HepG2 (cell line): ENCODE measurements at regions not wholly inside any gene's neighbourhood (a gene's known extent, or its start where the extent isn't known, plus 50 kb on each side); places are given as distances from the start of the nearest gene placed in this dataset.

Experiments
- ATF7 ChIP-seq, 2 experiments: fragments of 450-650 bp in 1 of 2; sonication (generic) in 1 of 2; formaldehyde crosslinking in 1 of 2; IDR thresholded peaks; 2 replicates each; pipeline versions ENCODE4 v1.4.0 to v1.6.1; 2016 to 2020; ENCODE audit warnings: antibody characterized with exemption in 1 of 2, mild to moderate bottlenecking in 1 of 2, missing genetic modification reagents in 1 of 2
- CTCF ChIP-seq: sonication (generic); formaldehyde crosslinking; IDR thresholded peaks from 2 replicates; pipeline ENCODE4 v1.5.0; 2020; ENCODE audit warnings: mild to moderate bottlenecking, missing genetic modification reagents, moderate library complexity
- DPF2 ChIP-seq: sonication (generic); formaldehyde crosslinking; IDR thresholded peaks from 2 replicates; pipeline ENCODE4 v1.4.0; 2020; ENCODE audit warnings: mild to moderate bottlenecking, low read depth, missing genetic modification reagents, borderline replicate concordance
- EP300 ChIP-seq, 3 experiments: sonication (generic) in 1 of 3; formaldehyde crosslinking in 1 of 3; IDR thresholded peaks; 2 replicates each; pipeline versions ENCODE4 v1.5.1 to v1.6.1; 2011 to 2020; ENCODE audit warnings: low read depth in 2 of 3, low read length in 2 of 3, borderline replicate concordance in 1 of 3, improper control_type of control experiment in 1 of 3, mild to moderate bottlenecking in 1 of 3, missing genetic modification reagents in 1 of 3, moderate library complexity in 1 of 3
- MAZ ChIP-seq, 2 experiments: sonication (generic) in 1 of 2; formaldehyde crosslinking in 1 of 2; IDR thresholded peaks; 2 replicates each; pipeline versions ENCODE4 v1.5.0 to v1.6.1; 2012 to 2020; ENCODE audit warnings: low read depth in 2 of 2, mild to moderate bottlenecking in 2 of 2, borderline replicate concordance in 1 of 2, improper control_type of control experiment in 1 of 2, low read length in 1 of 2, missing genetic modification reagents in 1 of 2, moderate library complexity in 1 of 2
- NR2C2 ChIP-seq: sonication (generic); formaldehyde crosslinking; IDR thresholded peaks from 2 replicates; pipeline ENCODE4 v1.4.0; 2020; ENCODE audit warnings: missing genetic modification reagents, mild to moderate bottlenecking, moderate library complexity, borderline replicate concordance
- NR2F1 ChIP-seq, 2 experiments: fragments of 450-650 bp in 1 of 2; formaldehyde crosslinking in 1 of 2; IDR thresholded peaks; 2 replicates each; pipeline versions ENCODE4 v1.5.0 to v1.6.1; 2016 to 2020; ENCODE audit warnings: mild to moderate bottlenecking in 1 of 2, missing compliant biosample characterization in 1 of 2, missing genetic modification reagents in 1 of 2, moderate library complexity in 1 of 2
- POLR2A ChIP-seq, 2 experiments: IDR thresholded peaks; 2 replicates each; pipeline ENCODE4 v1.6.1; 2011; ENCODE audit warnings: low read depth in 2 of 2, low read length in 2 of 2, mild to moderate bottlenecking in 1 of 2, moderate library complexity in 1 of 2; ENCODE audit not compliant: insufficient read depth in 1 of 2
- POLR2AphosphoS5 ChIP-seq: IDR thresholded peaks from 2 replicates; pipeline ENCODE4 v1.6.1; 2012; ENCODE audit warnings: low read depth, low read length
- TMF1 ChIP-seq: sonication (generic); formaldehyde crosslinking; IDR thresholded peaks from 2 replicates; pipeline ENCODE4 v1.8.1; 2022; ENCODE audit warnings: low read depth, missing genetic modification reagents
- ZBTB21 ChIP-seq: sonication (generic); formaldehyde crosslinking; IDR thresholded peaks from 2 replicates; pipeline ENCODE4 v1.4.0; 2020; ENCODE audit warnings: missing genetic modification reagents
- TF ChIP-seq, protein P1 (sequence below): sonication (generic); formaldehyde crosslinking; IDR thresholded peaks from 2 replicates; pipeline ENCODE4 v1.5.1; 2020; ENCODE audit warnings: mild to moderate bottlenecking, missing genetic modification reagents, moderate library complexity
- TF ChIP-seq, protein P2 (sequence below): sonication (generic); formaldehyde crosslinking; IDR thresholded peaks from 2 replicates; pipeline ENCODE4 v1.5.1; 2020; ENCODE audit warnings: mild to moderate bottlenecking, missing genetic modification reagents, moderate library complexity

- TF ChIP-seq ZBTB21 (CRISPR knock-in tag), result no peak
- TF ChIP-seq POLR2A (IDR thresholded peaks at IDR 0.05; ENCODE audit: insufficient read depth in 1 of 2, low read depth in 2 of 2, low read length in 2 of 2), result no peak
- no peak for TF ChIP-seq MAZ (IDR thresholded peaks at IDR 0.05; ENCODE audit: borderline replicate concordance, low read depth, low read length)
- TF ChIP-seq MAZ (CRISPR knock-in tag; IDR thresholded peaks at IDR 0.05; ENCODE audit: low read depth), result no peak
- TF ChIP-seq ATF7 (IDR thresholded peaks at IDR 0.05), result no peak
- no peak for TF ChIP-seq ATF7 (CRISPR knock-in tag; IDR thresholded peaks at IDR 0.05)
- TF ChIP-seq CTCF, result no peak
- no peak for TF ChIP-seq DPF2 (CRISPR knock-in tag)
- no peak for TF ChIP-seq NR2C2 (CRISPR knock-in tag)
- TF ChIP-seq, protein P1, sequence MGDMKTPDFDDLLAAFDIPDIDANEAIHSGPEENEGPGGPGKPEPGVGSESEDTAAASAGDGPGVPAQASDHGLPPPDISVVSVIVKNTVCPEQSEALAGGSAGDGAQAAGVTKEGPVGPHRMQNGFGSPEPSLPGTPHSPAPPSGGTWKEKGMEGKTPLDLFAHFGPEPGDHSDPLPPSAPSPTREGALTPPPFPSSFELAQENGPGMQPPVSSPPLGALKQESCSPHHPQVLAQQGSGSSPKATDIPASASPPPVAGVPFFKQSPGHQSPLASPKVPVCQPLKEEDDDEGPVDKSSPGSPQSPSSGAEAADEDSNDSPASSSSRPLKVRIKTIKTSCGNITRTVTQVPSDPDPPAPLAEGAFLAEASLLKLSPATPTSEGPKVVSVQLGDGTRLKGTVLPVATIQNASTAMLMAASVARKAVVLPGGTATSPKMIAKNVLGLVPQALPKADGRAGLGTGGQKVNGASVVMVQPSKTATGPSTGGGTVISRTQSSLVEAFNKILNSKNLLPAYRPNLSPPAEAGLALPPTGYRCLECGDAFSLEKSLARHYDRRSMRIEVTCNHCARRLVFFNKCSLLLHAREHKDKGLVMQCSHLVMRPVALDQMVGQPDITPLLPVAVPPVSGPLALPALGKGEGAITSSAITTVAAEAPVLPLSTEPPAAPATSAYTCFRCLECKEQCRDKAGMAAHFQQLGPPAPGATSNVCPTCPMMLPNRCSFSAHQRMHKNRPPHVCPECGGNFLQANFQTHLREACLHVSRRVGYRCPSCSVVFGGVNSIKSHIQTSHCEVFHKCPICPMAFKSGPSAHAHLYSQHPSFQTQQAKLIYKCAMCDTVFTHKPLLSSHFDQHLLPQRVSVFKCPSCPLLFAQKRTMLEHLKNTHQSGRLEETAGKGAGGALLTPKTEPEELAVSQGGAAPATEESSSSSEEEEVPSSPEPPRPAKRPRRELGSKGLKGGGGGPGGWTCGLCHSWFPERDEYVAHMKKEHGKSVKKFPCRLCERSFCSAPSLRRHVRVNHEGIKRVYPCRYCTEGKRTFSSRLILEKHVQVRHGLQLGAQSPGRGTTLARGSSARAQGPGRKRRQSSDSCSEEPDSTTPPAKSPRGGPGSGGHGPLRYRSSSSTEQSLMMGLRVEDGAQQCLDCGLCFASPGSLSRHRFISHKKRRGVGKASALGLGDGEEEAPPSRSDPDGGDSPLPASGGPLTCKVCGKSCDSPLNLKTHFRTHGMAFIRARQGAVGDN (CRISPR knock-in tag), result no peak
- no peak for TF ChIP-seq NR2F1 (CRISPR knock-in tag; IDR thresholded peaks at IDR 0.05)
- no peak for TF ChIP-seq TMF1 (CRISPR knock-in tag)
- TF ChIP-seq, protein P2, sequence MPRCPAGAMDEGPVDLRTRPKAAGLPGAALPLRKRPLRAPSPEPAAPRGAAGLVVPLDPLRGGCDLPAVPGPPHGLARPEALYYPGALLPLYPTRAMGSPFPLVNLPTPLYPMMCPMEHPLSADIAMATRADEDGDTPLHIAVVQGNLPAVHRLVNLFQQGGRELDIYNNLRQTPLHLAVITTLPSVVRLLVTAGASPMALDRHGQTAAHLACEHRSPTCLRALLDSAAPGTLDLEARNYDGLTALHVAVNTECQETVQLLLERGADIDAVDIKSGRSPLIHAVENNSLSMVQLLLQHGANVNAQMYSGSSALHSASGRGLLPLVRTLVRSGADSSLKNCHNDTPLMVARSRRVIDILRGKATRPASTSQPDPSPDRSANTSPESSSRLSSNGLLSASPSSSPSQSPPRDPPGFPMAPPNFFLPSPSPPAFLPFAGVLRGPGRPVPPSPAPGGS (CRISPR knock-in tag), result no peak
- no peak for TF ChIP-seq EP300 (IDR thresholded peaks at IDR 0.05; ENCODE audit: low read depth in 2 of 2, low read length in 2 of 2)
- no peak for TF ChIP-seq EP300 (CRISPR knock-in tag; IDR thresholded peaks at IDR 0.05; ENCODE audit: borderline replicate concordance)
- TF ChIP-seq POLR2AphosphoS5, result no peak
Measured at GRCh38 chr18:67771271-67771670, 254.8 kb upstream of the DSEL start.
